OCI-LY3 (cell line): ENCODE measurements at regions not wholly inside any gene's neighbourhood (a gene's known extent, or its start where the extent isn't known, plus 50 kb on each side); places are given as distances from the start of the nearest gene placed in this dataset.

Source experiments
- H2AFZ ChIP-seq: fragments of 200-600, 300-600 bp; shearing (Covaris generic); 2 replicates; pipeline ENCODE4 v1.6.0; 2014; ENCODE audit warnings: antibody characterized with exemption, low read depth, low read length
- H3K27ac ChIP-seq: fragments of 200-600, 300-600 bp; sonication (generic); 2 replicates; pipeline ENCODE4 v1.5.1; 2014; ENCODE audit warnings: mild to moderate bottlenecking, low read length, moderate library complexity, mixed read lengths
- H3K27me3 ChIP-seq: fragments of 200-600, 300-600 bp; sonication (generic); 2 replicates; pipeline ENCODE4 v1.6.1; 2014; ENCODE audit warnings: low read depth, low read length, mixed read lengths
- H3K36me3 ChIP-seq: fragments of 200-600, 300-600 bp; sonication (generic); replicated peaks from 2 replicates; pipeline ENCODE3; 2014; ENCODE audit warnings: low read depth, low read length, mixed read lengths
- H3K4me1 ChIP-seq: fragments of 300-600, 200-600 bp; sonication (generic); 2 replicates; pipeline ENCODE4 v1.6.1; 2014; ENCODE audit warnings: low read length, mixed read lengths
- H3K4me2 ChIP-seq: fragments of 200-600, 300-600 bp; sonication (generic); 2 replicates; pipeline ENCODE4 v1.6.1; 2014; ENCODE audit warnings: low read length, mixed read lengths
- H3K4me3 ChIP-seq: fragments of 300-600, 200-600 bp; sonication (generic); 2 replicates; pipeline ENCODE4 v1.5.1; 2014; ENCODE audit warnings: antibody characterized with exemption, mild to moderate bottlenecking, low read length, moderate library complexity
- H3K79me2 ChIP-seq: fragments of 300-600, 200-600 bp; shearing (Covaris generic); 2 replicates; pipeline ENCODE4 v1.6.1; 2014; ENCODE audit warnings: mild to moderate bottlenecking, low read length, mixed read lengths
- H3K9ac ChIP-seq: fragments of 300-600, 200-600 bp; shearing (Covaris generic); 2 replicates; pipeline ENCODE4 v1.6.0; 2014; ENCODE audit warnings: mild to moderate bottlenecking, low read length, moderate library complexity
- H3K9me3 ChIP-seq: fragments of 200-600, 300-600 bp; shearing (Covaris generic); 2 replicates; pipeline ENCODE4 v1.6.1; 2014; ENCODE audit warnings: low read length, mixed read lengths; ENCODE audit not compliant: insufficient read depth
- H4K20me1 ChIP-seq: fragments of 200-600, 300-600 bp; sonication (generic); 2 replicates; pipeline ENCODE4 v1.6.1; 2016; ENCODE audit warnings: low read length, mixed read lengths; ENCODE audit not compliant: insufficient read depth
- CTCF ChIP-seq: fragments of 200-600, 300-600 bp; sonication (generic); IDR thresholded peaks from 2 replicates; pipeline ENCODE4 v1.5.1; 2014; ENCODE audit warnings: antibody characterized with exemption, low read length, low read depth
- EZH2phosphoT487 ChIP-seq: fragments of 200-600 bp; shearing (Covaris generic); IDR thresholded peaks from 2 replicates; pipeline ENCODE4 v1.6.1; 2018; ENCODE audit warnings: antibody characterized with exemption, mixed run types, low read depth

GRCh38 chr12:89213139-89213538 is 139.2 kb downstream of the DUSP6 start:
- no peaks in the 10 kb centered on the region for H3K36me3 ChIP-seq
- no peaks in the 10 kb centered on the region for H3K9me3 ChIP-seq
- H3K79me2 ChIP-seq, result no peaks in the 10 kb centered on the region
- no peak for TF ChIP-seq CTCF
- TF ChIP-seq EZH2phosphoT487, result no peak
- H3K27ac ChIP-seq, result no peak overlapping the region
- H3K4me1 ChIP-seq, result peaks cover 24% of the 10 kb centered on the region
- H3K4me3 ChIP-seq, result no peak overlapping the region
- H2AFZ ChIP-seq, result no peak overlapping the region
- H3K9ac ChIP-seq, result no peak overlapping the region
- H3K27me3 ChIP-seq, result no peaks in the 10 kb centered on the region
- no peaks in the 10 kb centered on the region for H4K20me1 ChIP-seq
- no peak overlapping the region for H3K4me2 ChIP-seq

- H3K27ac ChIP-seq, result no peak overlapping the region
- H3K27me3 ChIP-seq, result no peaks in the 10 kb centered on the region
- no peaks in the 10 kb centered on the region for H4K20me1 ChIP-seq
- peaks cover 24% of the 10 kb centered on the region for H3K4me1 ChIP-seq
- H3K9ac ChIP-seq, result no peak overlapping the region
- no peak overlapping the region for H2AFZ ChIP-seq
- H3K36me3 ChIP-seq, result no peaks in the 10 kb centered on the region
- no peak overlapping the region for H3K4me3 ChIP-seq
- no peaks in the 10 kb centered on the region for H3K9me3 ChIP-seq
- H3K79me2 ChIP-seq, result no peaks in the 10 kb centered on the region
- no peak overlapping the region for H3K4me2 ChIP-seq
- no peak for TF ChIP-seq EZH2phosphoT487
- no peak for TF ChIP-seq CTCF
Observed at GRCh38 chr12:89212339-89212771, 139.9 kb downstream of the DUSP6 start.

- Histone ChIP-seq H3K36me3 (no peaks in the 10 kb centered on the region), H3K4me2 (no peak overlapping the region), H4K20me1 (no peaks in the 10 kb centered on the region), H3K9me3 (no peaks in the 10 kb centered on the region), H3K4me3 (no peak overlapping the region), H3K79me2 (no peaks in the 10 kb centered on the region), H3K4me1 (peaks cover 24% of the 10 kb centered on the region), H2AFZ (no peak overlapping the region), H3K27ac (no peak overlapping the region), H3K27me3 (no peaks in the 10 kb centered on the region), H3K9ac (no peak overlapping the region)
- TF ChIP-seq CTCF (no peak), EZH2phosphoT487 (no peak)
Observed at GRCh38 chr12:89211456-89211855, 140.8 kb downstream of the DUSP6 start.

GRCh38 chr12:89210277-89210676 is 142.0 kb downstream of the DUSP6 start:
- no peaks in the 10 kb centered on the region for H4K20me1 ChIP-seq
- H3K36me3 ChIP-seq, result no peaks in the 10 kb centered on the region
- TF ChIP-seq EZH2phosphoT487 (no peak), CTCF (no peak)
- H2AFZ ChIP-seq, result no peak overlapping the region
- H3K4me1 ChIP-seq, result peaks cover 18% of the 10 kb centered on the region
- no peaks in the 10 kb centered on the region for H3K79me2 ChIP-seq
- no peaks in the 10 kb centered on the region for H3K9me3 ChIP-seq
- no peak overlapping the region for H3K9ac ChIP-seq
- H3K4me3 ChIP-seq, result no peak overlapping the region
- no peaks in the 10 kb centered on the region for H3K27me3 ChIP-seq
- no peak overlapping the region for H3K27ac ChIP-seq
- peak overlapping the region; percentile 7 for H3K4me2 ChIP-seq
